ENCODE measurements at regions not wholly inside any gene's neighbourhood (a gene's known extent, or its start where the extent isn't known, plus 50 kb on each side); places are given as distances from the start of the nearest gene placed in this dataset.

- TF ChIP-seq, protein P1, sequence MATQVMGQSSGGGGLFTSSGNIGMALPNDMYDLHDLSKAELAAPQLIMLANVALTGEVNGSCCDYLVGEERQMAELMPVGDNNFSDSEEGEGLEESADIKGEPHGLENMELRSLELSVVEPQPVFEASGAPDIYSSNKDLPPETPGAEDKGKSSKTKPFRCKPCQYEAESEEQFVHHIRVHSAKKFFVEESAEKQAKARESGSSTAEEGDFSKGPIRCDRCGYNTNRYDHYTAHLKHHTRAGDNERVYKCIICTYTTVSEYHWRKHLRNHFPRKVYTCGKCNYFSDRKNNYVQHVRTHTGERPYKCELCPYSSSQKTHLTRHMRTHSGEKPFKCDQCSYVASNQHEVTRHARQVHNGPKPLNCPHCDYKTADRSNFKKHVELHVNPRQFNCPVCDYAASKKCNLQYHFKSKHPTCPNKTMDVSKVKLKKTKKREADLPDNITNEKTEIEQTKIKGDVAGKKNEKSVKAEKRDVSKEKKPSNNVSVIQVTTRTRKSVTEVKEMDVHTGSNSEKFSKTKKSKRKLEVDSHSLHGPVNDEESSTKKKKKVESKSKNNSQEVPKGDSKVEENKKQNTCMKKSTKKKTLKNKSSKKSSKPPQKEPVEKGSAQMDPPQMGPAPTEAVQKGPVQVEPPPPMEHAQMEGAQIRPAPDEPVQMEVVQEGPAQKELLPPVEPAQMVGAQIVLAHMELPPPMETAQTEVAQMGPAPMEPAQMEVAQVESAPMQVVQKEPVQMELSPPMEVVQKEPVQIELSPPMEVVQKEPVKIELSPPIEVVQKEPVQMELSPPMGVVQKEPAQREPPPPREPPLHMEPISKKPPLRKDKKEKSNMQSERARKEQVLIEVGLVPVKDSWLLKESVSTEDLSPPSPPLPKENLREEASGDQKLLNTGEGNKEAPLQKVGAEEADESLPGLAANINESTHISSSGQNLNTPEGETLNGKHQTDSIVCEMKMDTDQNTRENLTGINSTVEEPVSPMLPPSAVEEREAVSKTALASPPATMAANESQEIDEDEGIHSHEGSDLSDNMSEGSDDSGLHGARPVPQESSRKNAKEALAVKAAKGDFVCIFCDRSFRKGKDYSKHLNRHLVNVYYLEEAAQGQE (IDR thresholded peaks at IDR 0.05; ENCODE audit: low read depth) = no peak
- TF ChIP-seq, protein P2, sequence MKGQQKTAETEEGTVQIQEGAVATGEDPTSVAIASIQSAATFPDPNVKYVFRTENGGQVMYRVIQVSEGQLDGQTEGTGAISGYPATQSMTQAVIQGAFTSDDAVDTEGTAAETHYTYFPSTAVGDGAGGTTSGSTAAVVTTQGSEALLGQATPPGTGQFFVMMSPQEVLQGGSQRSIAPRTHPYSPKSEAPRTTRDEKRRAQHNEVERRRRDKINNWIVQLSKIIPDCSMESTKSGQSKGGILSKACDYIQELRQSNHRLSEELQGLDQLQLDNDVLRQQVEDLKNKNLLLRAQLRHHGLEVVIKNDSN (IDR thresholded peaks at IDR 0.05) = no peak
- no peak for TF ChIP-seq YY1 (IDR thresholded peaks at IDR 0.05; ENCODE audit: low read depth)
- no peak for TF ChIP-seq EP300 (IDR thresholded peaks at IDR 0.05; ENCODE audit: borderline replicate concordance)
- TF ChIP-seq CEBPB (IDR thresholded peaks at IDR 0.05) = no peak
- no peak for TF ChIP-seq MAX (IDR thresholded peaks at IDR 0.05)
- no peak for TF ChIP-seq FOXM1 (IDR thresholded peaks at IDR 0.05; ENCODE audit: borderline replicate concordance, low read depth)
- no peak for TF ChIP-seq TAF1 (IDR thresholded peaks at IDR 0.05; ENCODE audit: low read depth)
Measured at GRCh38 chr7:81624021-81624592, 145.7 kb downstream of the HGF start.

All from Ishikawa (cell line).